Naive thymus-derived CD8-positive, alpha-beta T cell (primary cell): ENCODE measurements at regions not wholly inside any gene's neighbourhood (a gene's known extent, or its start where the extent isn't known, plus 50 kb on each side); places are given as distances from the start of the nearest gene placed in this dataset.

Experiments
- ATAC-seq, 2 donors: fragments of 150-1000 bp; cut with Tn5 transposase in 1 of 2; sonication (Bioruptor Pico), chemical (Tn5 transposase) in 1 of 2; 1 replicate in 1 of 2; 2 replicates in 1 of 2; pipeline ENCODE4 v1.10.0; 2021; ENCODE audit warnings: mild to moderate bottlenecking in 2 of 2, moderate library complexity in 2 of 2
- POLR2A ChIA-PET: fragments of 350-600 bp; sonication (Branson Sonifier 250); formaldehyde crosslinking; loops from one replicate; lab custom pipeline; 2021; ENCODE audit warnings: antibody characterized with exemption; lab: Charles Lee
- DNase-seq, 10 donors: peaks; one replicate each; pipeline versions ENCODE4 v3.0.0 to v3.0.0-alpha.2; 2020 to 2022
- H3K27ac Mint-ChIP-seq, 10 donors: one replicate each; pipeline ENCODE4 v1.8.0; 2020 to 2022; ENCODE audit warnings: mild to moderate bottlenecking in 10 of 10, mixed read lengths in 10 of 10, moderate library complexity in 4 of 10, inconsistent platforms in 1 of 10
- H3K27me3 Mint-ChIP-seq, 5 donors: one replicate each; pipeline ENCODE4 v1.8.0; 2021 to 2022; ENCODE audit warnings: mixed read lengths in 5 of 5
- H3K36me3 Mint-ChIP-seq, 3 donors: one replicate each; pipeline ENCODE4 v1.8.0; 2020 to 2022; ENCODE audit warnings: mixed read lengths in 3 of 3, mild to moderate bottlenecking in 2 of 3, inconsistent platforms in 1 of 3
- H3K4me1 Mint-ChIP-seq, 4 donors: one replicate each; pipeline ENCODE4 v1.8.0; 2021 to 2022; ENCODE audit warnings: mixed read lengths in 4 of 4
- H3K4me3 Mint-ChIP-seq, 10 donors: one replicate each; pipeline ENCODE4 v1.8.0; 2020 to 2022; ENCODE audit warnings: mild to moderate bottlenecking in 10 of 10, mixed read lengths in 10 of 10, moderate library complexity in 6 of 10, inconsistent platforms in 1 of 10
- H3K9me3 Mint-ChIP-seq, 9 donors: one replicate each; pipeline ENCODE4 v1.8.0; 2020 to 2022; ENCODE audit warnings: mixed read lengths in 9 of 9, mild to moderate bottlenecking in 3 of 9, inconsistent platforms in 1 of 9, moderate library complexity in 1 of 9

- Mint-ChIP-seq H3K27ac (no peak overlapping the region), H3K4me3 (no peak overlapping the region), H3K36me3 (no peaks in the 10 kb centered on the region), H3K9me3 (peaks cover 0 to 11% (median 0%) of the 10 kb centered on the region in 9 donors), H3K4me1 (no peaks in the 10 kb centered on the region), H3K27me3 (peaks cover 6 to 13% (median 9%) of the 10 kb centered on the region in 5 donors)
- DNase-seq (no peak), ATAC-seq (no peak)
- POLR2A ChIA-PET = no interaction called here
Observed at GRCh38 chr10:28977518-28977917, 300.2 kb downstream of the BAMBI start.

DNA sequence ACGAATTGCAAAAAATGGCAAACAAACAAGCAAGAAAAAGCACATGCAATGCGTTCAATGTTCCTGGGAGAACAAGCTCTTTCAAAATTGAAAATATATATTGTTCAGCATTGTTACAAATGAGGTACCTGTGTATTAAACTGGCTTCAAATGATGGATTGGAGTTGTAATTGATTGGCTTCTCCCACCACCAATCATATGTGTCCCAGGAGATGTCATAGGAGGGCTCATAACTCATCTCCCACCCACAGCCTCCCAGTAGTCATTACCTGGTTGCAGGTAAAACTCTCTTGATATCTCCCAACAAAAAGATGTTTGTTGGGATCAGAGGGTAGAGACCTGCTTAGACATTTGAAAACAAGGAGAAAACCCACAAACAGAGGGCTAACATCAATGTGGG lies 302.9 kb downstream of the BAMBI start:
- H3K27me3 Mint-ChIP-seq = peaks cover 6 to 19% (median 9%) of the 10 kb centered on the region in 5 donors
- no peak for ATAC-seq
- peaks cover 0 to 3% (median under 1%) of the 10 kb centered on the region in 4 donors for H3K4me1 Mint-ChIP-seq
- no peak overlapping the region for H3K27ac Mint-ChIP-seq
- H3K9me3 Mint-ChIP-seq = peaks cover 0 to 11% (median 0%) of the 10 kb centered on the region in 9 donors
- POLR2A ChIA-PET = no interaction called here
- H3K4me3 Mint-ChIP-seq = no peak overlapping the region
- no peak for DNase-seq
- no peaks in the 10 kb centered on the region for H3K36me3 Mint-ChIP-seq

- peaks cover 0 to 11% (median 0%) of the 10 kb centered on the region in 9 donors for H3K9me3 Mint-ChIP-seq
- peaks cover 6 to 12% (median 9%) of the 10 kb centered on the region in 5 donors for H3K27me3 Mint-ChIP-seq
- peaks cover 0 to 3% (median under 1%) of the 10 kb centered on the region in 4 donors for H3K4me1 Mint-ChIP-seq
- POLR2A ChIA-PET = no interaction called here
- DNase-seq = no peak
- H3K4me3 Mint-ChIP-seq = no peak overlapping the region
- H3K36me3 Mint-ChIP-seq = no peaks in the 10 kb centered on the region
- H3K27ac Mint-ChIP-seq = no peak overlapping the region
- ATAC-seq = no peak
Observed at GRCh38 chr10:28981007-28981406, 303.7 kb downstream of the BAMBI start.

DNA sequence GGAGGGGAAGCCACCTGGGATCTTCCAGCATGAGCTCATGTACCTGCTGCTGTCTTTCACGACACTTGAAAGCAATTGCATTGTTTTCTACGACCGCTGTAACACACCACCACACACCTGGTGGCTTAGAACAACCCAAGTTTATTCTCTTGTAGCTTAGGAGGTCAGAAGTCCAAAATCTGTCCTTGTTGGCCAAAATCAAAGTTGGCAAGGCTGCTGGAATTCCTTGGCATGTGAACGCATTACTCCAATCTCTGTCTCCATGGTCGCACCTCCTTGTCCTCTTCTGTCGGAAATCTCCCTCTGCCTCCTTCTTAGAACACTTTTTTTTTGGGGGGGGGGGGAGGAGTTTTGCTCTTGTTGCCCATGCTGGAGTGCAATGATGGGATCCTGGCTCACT lies 305.7 kb downstream of the BAMBI start:
- peaks cover 2 to 17% (median 7%) of the 10 kb centered on the region in 5 donors for H3K27me3 Mint-ChIP-seq
- POLR2A ChIA-PET = no interaction called here
- ATAC-seq (no peak), DNase-seq (no peak)
- peaks cover 0 to 5% (median 0%) of the 10 kb centered on the region in 9 donors for H3K9me3 Mint-ChIP-seq
- no peak overlapping the region for H3K4me3 Mint-ChIP-seq
- no peaks in the 10 kb centered on the region for H3K36me3 Mint-ChIP-seq
- peaks cover 0 to 3% (median under 1%) of the 10 kb centered on the region in 4 donors for H3K4me1 Mint-ChIP-seq
- H3K27ac Mint-ChIP-seq = no peak overlapping the region

- no peak overlapping the region for H3K4me3 Mint-ChIP-seq
- peaks cover 1 to 25% (median 9%) of the 10 kb centered on the region in 5 donors for H3K27me3 Mint-ChIP-seq
- no peaks in the 10 kb centered on the region for H3K9me3 Mint-ChIP-seq
- peaks cover 0 to 3% (median under 1%) of the 10 kb centered on the region in 4 donors for H3K4me1 Mint-ChIP-seq
- H3K36me3 Mint-ChIP-seq = no peaks in the 10 kb centered on the region
- no peak overlapping the region for H3K27ac Mint-ChIP-seq
- DNase-seq (no peak), ATAC-seq (no peak)
- POLR2A ChIA-PET = no interaction called here
Observed at GRCh38 chr10:28983799-28984198, 305.1 kb upstream of the LYZL1 start.

DNA sequence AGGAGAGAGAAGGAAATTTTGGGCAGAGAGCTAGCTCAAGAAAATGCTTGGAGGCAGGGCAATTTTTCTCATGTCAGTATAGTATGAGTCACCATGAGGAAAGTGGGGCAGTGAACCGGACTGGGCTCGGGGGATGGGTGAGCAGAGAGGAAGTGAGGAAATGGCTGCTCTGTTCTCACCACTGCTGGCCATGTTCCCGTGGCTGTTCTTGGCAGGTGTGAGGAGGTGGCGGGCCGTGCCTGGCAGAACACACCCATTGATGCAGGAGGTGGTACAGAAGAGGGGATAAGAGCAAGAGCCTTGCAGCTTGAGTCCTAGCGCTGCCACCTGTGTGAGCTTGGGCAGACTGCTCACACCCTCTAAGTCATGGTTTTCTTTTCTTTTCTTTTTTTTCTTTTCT lies 304.4 kb upstream of the LYZL1 start:
- POLR2A ChIA-PET = no interaction called here
- peaks cover 0 to 31% (median 14%) of the 10 kb centered on the region in 5 donors for H3K27me3 Mint-ChIP-seq
- H3K27ac Mint-ChIP-seq = no peak overlapping the region
- ATAC-seq = no peak
- H3K9me3 Mint-ChIP-seq = no peaks in the 10 kb centered on the region
- no peaks in the 10 kb centered on the region for H3K36me3 Mint-ChIP-seq
- no peak overlapping the region for H3K4me3 Mint-ChIP-seq
- no peak for DNase-seq
- peaks cover 0 to 3% (median under 1%) of the 10 kb centered on the region in 4 donors for H3K4me1 Mint-ChIP-seq

GRCh38 chr10:28985137-28985885 lies 303.6 kb upstream of the LYZL1 start:
- peaks cover 0 to 37% (median 15%) of the 10 kb centered on the region in 5 donors for H3K27me3 Mint-ChIP-seq
- H3K9me3 Mint-ChIP-seq = no peaks in the 10 kb centered on the region
- H3K4me1 Mint-ChIP-seq = peaks cover 0 to 3% (median under 1%) of the 10 kb centered on the region in 4 donors
- no peak for DNase-seq
- no peak for ATAC-seq
- H3K27ac Mint-ChIP-seq = no peak overlapping the region
- no peaks in the 10 kb centered on the region for H3K36me3 Mint-ChIP-seq
- no peak overlapping the region for H3K4me3 Mint-ChIP-seq
- POLR2A ChIA-PET = no interaction called here

- H3K27ac Mint-ChIP-seq = no peak overlapping the region
- ATAC-seq (no peak), DNase-seq (no peak)
- no peak overlapping the region for H3K4me3 Mint-ChIP-seq
- H3K27me3 Mint-ChIP-seq = peaks cover 0 to 37% (median 18%) of the 10 kb centered on the region in 5 donors
- H3K9me3 Mint-ChIP-seq = no peaks in the 10 kb centered on the region
- no peaks in the 10 kb centered on the region for H3K36me3 Mint-ChIP-seq
- H3K4me1 Mint-ChIP-seq = peaks cover 0 to 3% (median under 1%) of the 10 kb centered on the region in 4 donors
- POLR2A ChIA-PET = no interaction called here
Observed at GRCh38 chr10:28986117-28986792, 302.6 kb upstream of the LYZL1 start.

GRCh38 chr10:28986856-28987255 lies 302.0 kb upstream of the LYZL1 start:
- no peak for DNase-seq
- H3K27ac Mint-ChIP-seq = no peak overlapping the region
- H3K27me3 Mint-ChIP-seq = peaks cover 0 to 37% (median 18%) of the 10 kb centered on the region in 5 donors
- peaks cover 0 to 3% (median under 1%) of the 10 kb centered on the region in 4 donors for H3K4me1 Mint-ChIP-seq
- no peak for ATAC-seq
- H3K4me3 Mint-ChIP-seq = no peak overlapping the region
- POLR2A ChIA-PET = no interaction called here
- no peaks in the 10 kb centered on the region for H3K36me3 Mint-ChIP-seq
- H3K9me3 Mint-ChIP-seq = no peaks in the 10 kb centered on the region

GRCh38 chr10:28987555-28988320 lies 301.1 kb upstream of the LYZL1 start:
- H3K36me3 Mint-ChIP-seq = no peaks in the 10 kb centered on the region
- no peak for DNase-seq
- POLR2A ChIA-PET = no interaction called here
- H3K9me3 Mint-ChIP-seq = no peaks in the 10 kb centered on the region
- no peak for ATAC-seq
- peaks cover 2 to 37% (median 18%) of the 10 kb centered on the region in 5 donors for H3K27me3 Mint-ChIP-seq
- H3K4me3 Mint-ChIP-seq = no peak overlapping the region
- no peak overlapping the region for H3K27ac Mint-ChIP-seq
- H3K4me1 Mint-ChIP-seq = peaks cover 0 to 3% (median under 1%) of the 10 kb centered on the region in 4 donors

DNA sequence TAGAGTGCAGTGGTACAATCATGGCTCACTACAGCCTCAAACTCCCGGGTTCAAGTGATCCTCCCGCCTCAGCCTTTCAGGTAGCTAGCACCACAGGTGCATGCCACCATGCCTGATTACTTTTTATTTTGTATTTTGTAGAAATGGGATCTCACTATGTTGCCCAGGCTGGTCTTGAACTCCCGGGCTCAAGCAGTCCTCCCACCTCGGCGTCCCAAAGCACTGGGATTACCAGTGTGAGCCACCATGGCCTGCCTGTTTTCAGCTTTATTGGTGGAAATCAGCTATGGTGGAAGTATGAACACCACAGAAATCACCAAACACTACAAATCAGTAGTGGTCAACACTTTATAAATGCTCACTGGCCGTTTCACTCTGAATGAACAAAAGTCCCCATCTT lies 299.9 kb upstream of the LYZL1 start:
- POLR2A ChIA-PET = no interaction called here

GRCh38 chr10:28991333-28992270 lies 297.3 kb upstream of the LYZL1 start:
- H3K4me3 Mint-ChIP-seq = no peak overlapping the region
- no peaks in the 10 kb centered on the region for H3K36me3 Mint-ChIP-seq
- DNase-seq (peak in 6 of 10 donors; percentile 2 to 37 (median 12)), ATAC-seq (peak in 1 of 2 donors; percentile 46)
- H3K27me3 Mint-ChIP-seq = peaks cover 2 to 34% (median 16%) of the 10 kb centered on the region in 5 donors
- POLR2A ChIA-PET = no interaction called here
- H3K9me3 Mint-ChIP-seq = no peaks in the 10 kb centered on the region
- no peak overlapping the region for H3K27ac Mint-ChIP-seq
- no peaks in the 10 kb centered on the region for H3K4me1 Mint-ChIP-seq

More for the DNA sequence above, 299.9 kb upstream of the LYZL1 start:
- Mint-ChIP-seq H3K27ac (no peak overlapping the region), H3K36me3 (no peaks in the 10 kb centered on the region), H3K4me1 (peaks cover 0 to 3% (median under 1%) of the 10 kb centered on the region in 4 donors), H3K27me3 (peaks cover 2 to 37% (median 18%) of the 10 kb centered on the region in 5 donors), H3K4me3 (no peak overlapping the region), H3K9me3 (no peaks in the 10 kb centered on the region)
- ATAC-seq (no peak), DNase-seq (no peak)
